ENCODE measurements at regions not wholly inside any gene's neighbourhood (a gene's known extent, or its start where the extent isn't known, plus 50 kb on each side); places are given as distances from the start of the nearest gene placed in this dataset.
"Not testable (repeated sequence)": the region's sequence is repeated elsewhere in the genome, so short reads cannot be mapped to it uniquely, and the experiment has no call there.

- TF ChIP-seq CTCF (IDR thresholded peaks at IDR 0.05) = no peak
- FAIRE-seq = no peak
- 40 to 44% methylated on average over 1 of the region's 1 CpG for WGBS, 2 donors
- H3K4me3 ChIP-seq = no peak overlapping the region
- H3K9me3 ChIP-seq = no peaks in the 10 kb centered on the region
- no peak overlapping the region for H3K27ac ChIP-seq
- intact Hi-C loops (cut with DNase I) = no loop called here
- H3K36me3 ChIP-seq = no peaks in the 10 kb centered on the region
- ATAC-seq = no peak
- peaks cover 0 to 19% (median 17%) of the 10 kb centered on the region in 3 donors for H3K4me1 ChIP-seq
- H3K27me3 ChIP-seq = no peaks in the 10 kb centered on the region
- no peak for DNase-seq
Observed at GRCh38 chr9:11190719-11191118, 577.9 kb upstream of the PTPRD start.

- no peak for TF ChIP-seq CTCF (IDR thresholded peaks at IDR 0.05)
- no peaks in the 10 kb centered on the region for H3K9me3 ChIP-seq
- ATAC-seq (peak in 3 of 4 donors; percentile 32 to 76 (median 54)), FAIRE-seq (no peak), DNase-seq (no peak)
- intact Hi-C loops (cut with DNase I) = no loop called here
- H3K27me3 ChIP-seq = no peaks in the 10 kb centered on the region
- peaks cover 0 to 20% (median 17%) of the 10 kb centered on the region in 3 donors for H3K4me1 ChIP-seq
- no peaks in the 10 kb centered on the region for H3K36me3 ChIP-seq
- H3K27ac ChIP-seq = no peak overlapping the region
- no peak overlapping the region for H3K4me3 ChIP-seq
- WGBS, 2 donors = 42 to 51% methylated on average over 1 of the region's 1 CpG
Observed at GRCh38 chr9:11192993-11193392, 580.2 kb upstream of the PTPRD start.

GRCh38 chr9:11194246-11194645 is 581.4 kb upstream of the PTPRD start:
- no peaks in the 10 kb centered on the region for H3K27me3 ChIP-seq
- 24 to 27% methylated on average over 1 of the region's 1 CpG for WGBS, 2 donors
- DNase-seq (peak in 4 of 6 donors; percentile 38 to 67 (median 50)), ATAC-seq (peak; percentile 90 to 98 (median 94)), FAIRE-seq (no peak)
- no peaks in the 10 kb centered on the region for H3K9me3 ChIP-seq
- no peak overlapping the region for H3K4me3 ChIP-seq
- peaks cover 0 to 20% (median 17%) of the 10 kb centered on the region in 3 donors for H3K4me1 ChIP-seq
- no peak overlapping the region for H3K27ac ChIP-seq
- no peaks in the 10 kb centered on the region for H3K36me3 ChIP-seq
- intact Hi-C loops (cut with DNase I) = no loop called here
- no peak for TF ChIP-seq CTCF (IDR thresholded peaks at IDR 0.05)

GRCh38 chr9:11196840-11197365 is 584.1 kb upstream of the PTPRD start:
- FAIRE-seq, ATAC-seq: not testable (repeated sequence)

GRCh38 chr9:11199335-11199734 is 586.5 kb upstream of the PTPRD start:
- H3K27me3 ChIP-seq = no peaks in the 10 kb centered on the region

More at GRCh38 chr9:11196840-11197365, 584.1 kb upstream of the PTPRD start:
- peak in 2 of 6 donors; percentile 30 to 62 for DNase-seq
- H3K4me1 ChIP-seq = peaks cover 0 to 20% (median 17%) of the 10 kb centered on the region in 3 donors
- 94 to 98% methylated on average over 13 to 22 of the region's 22 CpGs for WGBS, 2 donors
- H3K9me3 ChIP-seq; H3K27me3 ChIP-seq; intact Hi-C loops (cut with DNase I); H3K27ac ChIP-seq; H3K4me3 ChIP-seq; H3K36me3 ChIP-seq: not testable (repeated sequence)

More at GRCh38 chr9:11199335-11199734, 586.5 kb upstream of the PTPRD start:
- H3K27ac ChIP-seq = no peak overlapping the region
- no peaks in the 10 kb centered on the region for H3K9me3 ChIP-seq
- no peak for ATAC-seq
- peaks cover 0 to 14% (median 11%) of the 10 kb centered on the region in 3 donors for H3K4me1 ChIP-seq
- H3K4me3 ChIP-seq = no peak overlapping the region
- WGBS, 2 donors = 71 to 85% methylated on average over 2 of the region's 2 CpGs
- intact Hi-C loops (cut with DNase I) = no loop called here
- no peak for DNase-seq
- no peak for TF ChIP-seq CTCF (IDR thresholded peaks at IDR 0.05)
- H3K36me3 ChIP-seq = no peaks in the 10 kb centered on the region
- no peak for FAIRE-seq

Data from pancreas (tissue), 10 donors.